ENCODE measurements at regions not wholly inside any gene's neighbourhood (a gene's known extent, or its start where the extent isn't known, plus 50 kb on each side); places are given as distances from the start of the nearest gene placed in this dataset.

DNA sequence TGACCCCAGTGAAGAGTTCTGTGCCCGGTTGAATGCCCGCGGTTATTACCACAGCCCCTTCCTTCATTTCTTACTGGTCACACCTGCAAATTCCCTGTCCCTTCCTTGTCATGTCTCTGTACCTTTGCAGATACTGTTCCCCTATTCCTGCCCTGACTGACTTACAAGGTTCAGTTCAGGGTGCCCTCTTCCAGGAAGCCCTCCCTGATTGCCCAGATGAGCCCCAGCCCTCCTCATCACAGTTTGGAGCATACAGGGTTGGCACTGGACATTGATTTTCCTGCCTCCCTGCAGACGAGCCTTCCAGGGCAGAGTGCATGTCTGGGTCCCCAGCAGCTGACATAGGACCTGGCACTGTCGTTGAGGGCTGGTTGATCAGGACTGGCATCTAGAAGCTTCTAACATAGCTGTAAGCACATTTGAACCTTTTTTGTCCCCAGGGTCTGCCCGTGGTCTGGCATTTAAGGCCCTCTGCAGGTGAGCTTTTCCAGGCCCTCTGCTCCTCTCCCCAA is 70.4 kb upstream of the SHISAL1 start:
- WGBS, 2 donors = 66 to 68% methylated on average over 6 of the region's 6 CpGs
- Histone ChIP-seq H3K9me3 (no peaks in the 10 kb centered on the region), H3K4me1 (peaks cover 0 to 21% (median 11%) of the 10 kb centered on the region in 4 donors), H3K27me3 (no peaks in the 10 kb centered on the region), H3K4me3 (no peak overlapping the region), H3K27ac (no peak overlapping the region), H3K36me3 (no peaks in the 10 kb centered on the region)
- intact Hi-C loops (cut with DNase I) = no loop called here
- TF ChIP-seq EP300 (IDR thresholded peaks at IDR 0.05) (no peak), POLR2AphosphoS5 (IDR thresholded peaks at IDR 0.05) (no peak), POLR2A (IDR thresholded peaks at IDR 0.05) (no peak)
- TF ChIP-seq, protein P1, sequence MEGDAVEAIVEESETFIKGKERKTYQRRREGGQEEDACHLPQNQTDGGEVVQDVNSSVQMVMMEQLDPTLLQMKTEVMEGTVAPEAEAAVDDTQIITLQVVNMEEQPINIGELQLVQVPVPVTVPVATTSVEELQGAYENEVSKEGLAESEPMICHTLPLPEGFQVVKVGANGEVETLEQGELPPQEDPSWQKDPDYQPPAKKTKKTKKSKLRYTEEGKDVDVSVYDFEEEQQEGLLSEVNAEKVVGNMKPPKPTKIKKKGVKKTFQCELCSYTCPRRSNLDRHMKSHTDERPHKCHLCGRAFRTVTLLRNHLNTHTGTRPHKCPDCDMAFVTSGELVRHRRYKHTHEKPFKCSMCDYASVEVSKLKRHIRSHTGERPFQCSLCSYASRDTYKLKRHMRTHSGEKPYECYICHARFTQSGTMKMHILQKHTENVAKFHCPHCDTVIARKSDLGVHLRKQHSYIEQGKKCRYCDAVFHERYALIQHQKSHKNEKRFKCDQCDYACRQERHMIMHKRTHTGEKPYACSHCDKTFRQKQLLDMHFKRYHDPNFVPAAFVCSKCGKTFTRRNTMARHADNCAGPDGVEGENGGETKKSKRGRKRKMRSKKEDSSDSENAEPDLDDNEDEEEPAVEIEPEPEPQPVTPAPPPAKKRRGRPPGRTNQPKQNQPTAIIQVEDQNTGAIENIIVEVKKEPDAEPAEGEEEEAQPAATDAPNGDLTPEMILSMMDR (IDR thresholded peaks at IDR 0.05) = no peak
- DNase-seq = peak; percentile 48

DNA sequence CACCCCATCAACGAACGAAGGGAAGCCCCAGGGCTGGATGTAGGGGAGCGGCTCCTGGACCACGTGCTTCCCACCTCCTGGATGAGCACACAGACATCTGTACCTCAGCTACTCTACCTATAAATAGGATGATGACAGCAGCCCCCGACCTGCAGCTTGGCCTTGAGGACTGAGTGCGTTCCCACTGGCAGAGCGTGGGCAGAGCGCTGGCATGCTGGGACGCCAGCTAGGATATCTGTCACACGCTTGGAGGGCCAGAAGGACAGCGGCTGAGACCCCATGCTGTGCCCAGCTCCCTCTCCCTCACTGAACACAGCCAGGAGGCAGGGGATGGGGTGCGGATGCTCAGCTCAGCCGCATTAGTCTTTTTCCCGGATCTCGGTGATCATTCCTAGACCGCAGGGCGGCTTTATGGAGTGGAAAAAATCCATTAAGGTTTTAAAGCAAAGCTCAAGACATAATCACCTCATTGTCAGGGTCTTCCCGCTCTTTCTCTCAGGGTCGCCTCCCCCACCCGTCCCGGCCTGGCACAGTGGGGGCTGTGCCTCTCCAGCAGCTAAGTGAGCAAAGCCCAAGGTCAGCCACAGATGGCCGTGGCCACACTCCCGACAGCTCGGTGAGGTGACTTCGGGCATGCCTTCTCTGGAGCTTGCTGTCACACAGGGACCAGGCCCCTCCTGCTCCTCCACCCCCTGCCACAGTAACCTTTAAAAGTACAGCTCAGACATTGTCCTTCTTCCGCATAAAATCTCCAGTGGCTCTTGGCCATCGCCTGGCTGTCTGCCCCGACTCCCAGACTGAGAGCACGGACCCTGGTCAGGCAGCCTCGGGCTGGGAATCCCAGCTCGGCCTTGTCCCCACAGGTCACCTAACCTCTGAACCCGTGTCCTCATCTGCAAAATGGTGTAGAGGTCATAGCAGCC is 69.6 kb upstream of the SHISAL1 start:
- intact Hi-C loops (cut with DNase I) = no loop called here
- no peaks in the 10 kb centered on the region for H3K9me3 ChIP-seq
- WGBS, 2 donors = 45 to 71% methylated on average over 32 of the region's 32 CpGs
- H3K4me3 ChIP-seq = no peak overlapping the region
- no peaks in the 10 kb centered on the region for H3K27me3 ChIP-seq
- H3K4me1 ChIP-seq = peaks cover 0 to 21% (median 11%) of the 10 kb centered on the region in 4 donors
- no peak for TF ChIP-seq EP300 (IDR thresholded peaks at IDR 0.05)
- TF ChIP-seq POLR2A (IDR thresholded peaks at IDR 0.05) = no peak
- TF ChIP-seq, protein P1 (IDR thresholded peaks at IDR 0.05) = no peak
- TF ChIP-seq POLR2AphosphoS5 (IDR thresholded peaks at IDR 0.05) = no peak
- DNase-seq = peak; percentile 51
- H3K36me3 ChIP-seq = no peaks in the 10 kb centered on the region
- H3K27ac ChIP-seq = no peak overlapping the region

DNA sequence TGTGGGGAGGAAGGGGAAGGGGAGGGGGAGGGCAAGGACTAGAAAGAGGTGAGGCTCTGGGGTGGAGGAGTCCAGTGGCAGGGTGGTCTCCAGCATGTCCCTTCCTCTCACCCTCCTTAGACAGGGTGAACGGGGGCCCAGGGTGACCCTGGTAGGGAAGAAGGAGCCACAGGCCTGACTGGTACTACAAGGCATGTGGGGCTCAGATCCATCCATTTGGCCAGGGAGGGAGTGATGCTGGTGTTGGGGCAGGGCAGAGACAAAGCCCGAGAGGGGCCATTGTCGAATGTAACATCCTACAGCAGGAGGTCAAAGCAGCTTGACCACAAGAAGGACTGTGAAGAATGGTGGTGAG is 69.0 kb upstream of the SHISAL1 start:
- peaks cover 0 to 21% (median 11%) of the 10 kb centered on the region in 4 donors for H3K4me1 ChIP-seq
- H3K27me3 ChIP-seq = no peaks in the 10 kb centered on the region
- peak; percentile 34 for DNase-seq
- WGBS, 2 donors = 71 to 78% methylated on average over 3 of the region's 3 CpGs
- no peaks in the 10 kb centered on the region for H3K36me3 ChIP-seq
- H3K27ac ChIP-seq = no peak overlapping the region
- H3K9me3 ChIP-seq = no peaks in the 10 kb centered on the region
- TF ChIP-seq POLR2AphosphoS5 (IDR thresholded peaks at IDR 0.05) (no peak), POLR2A (IDR thresholded peaks at IDR 0.05) (no peak), EP300 (IDR thresholded peaks at IDR 0.05) (no peak)
- TF ChIP-seq, protein P1 (IDR thresholded peaks at IDR 0.05) = no peak
- H3K4me3 ChIP-seq = no peak overlapping the region
- intact Hi-C loops (cut with DNase I) = no loop called here

DNA sequence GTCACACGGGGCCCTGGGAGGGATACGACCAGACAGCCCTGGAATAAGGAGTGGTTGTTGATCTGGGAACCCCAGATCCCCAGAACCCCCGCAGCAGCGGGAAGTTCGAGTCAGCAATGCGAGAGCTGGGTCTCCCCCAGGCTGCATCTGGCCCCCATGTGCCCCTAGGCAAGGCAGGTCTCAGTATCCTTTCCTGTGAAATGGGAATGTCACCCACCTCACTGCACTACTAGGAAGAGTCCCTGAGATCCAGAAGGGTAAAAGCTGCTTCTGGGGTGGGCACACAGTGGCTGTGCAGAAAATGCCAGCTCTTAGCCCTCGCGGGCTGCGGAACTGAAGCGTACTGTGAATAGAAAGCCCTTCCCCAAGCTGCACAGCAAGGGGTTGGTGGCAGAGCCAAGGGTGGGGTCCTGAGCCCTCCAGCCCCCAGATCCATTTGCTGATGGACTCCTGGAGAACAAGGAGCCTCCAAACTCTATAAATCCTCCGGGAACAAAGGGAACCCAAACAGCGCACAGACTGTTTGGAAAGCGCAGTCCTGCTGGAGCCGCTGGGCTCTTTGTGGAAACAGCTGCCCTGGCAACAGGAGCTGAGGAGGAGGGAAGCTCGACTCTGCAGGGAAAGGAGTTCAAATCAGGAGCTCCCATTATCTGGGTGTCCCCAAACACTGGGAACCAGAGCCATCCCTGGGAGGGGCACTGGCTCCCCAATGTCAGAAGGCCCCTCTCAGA is 68.2 kb upstream of the SHISAL1 start:
- no peaks in the 10 kb centered on the region for H3K27me3 ChIP-seq
- TF ChIP-seq, protein P1 (IDR thresholded peaks at IDR 0.05) = no peak
- no peak for TF ChIP-seq POLR2A (IDR thresholded peaks at IDR 0.05)
- TF ChIP-seq EP300 (IDR thresholded peaks at IDR 0.05) = no peak
- TF ChIP-seq POLR2AphosphoS5 (IDR thresholded peaks at IDR 0.05) = no peak
- H3K4me3 ChIP-seq = no peak overlapping the region
- peak; percentile 72 for DNase-seq
- H3K36me3 ChIP-seq = no peaks in the 10 kb centered on the region
- peaks cover 0 to 21% (median 11%) of the 10 kb centered on the region in 4 donors for H3K4me1 ChIP-seq
- no peaks in the 10 kb centered on the region for H3K9me3 ChIP-seq
- intact Hi-C loops (cut with DNase I) = no loop called here
- peak overlapping the region in 2 of 4 donors; percentile 12 to 49 for H3K27ac ChIP-seq
- WGBS, 2 donors = 63 to 66% methylated on average over 15 of the region's 15 CpGs

Measured in sigmoid colon (tissue), 6 donors.